ENCODE measurements at regions not wholly inside any gene's neighbourhood (a gene's known extent, or its start where the extent isn't known, plus 50 kb on each side); places are given as distances from the start of the nearest gene placed in this dataset.

- FAIRE-seq (no peak), ATAC-seq (no peak), DNase-seq (ENCODE audit: extremely low read depth in 1 of 4, low spot score in 3 of 4) (no peak)
- Histone ChIP-seq H3K36me3 (ENCODE audit: control insufficient read depth, insufficient read depth, low read length) (no peaks in the 10 kb centered on the region), H3K79me2 (ENCODE audit: control insufficient read depth, insufficient read depth, low read length) (no peaks in the 10 kb centered on the region), H2AFZ (ENCODE audit: low read depth, low read length) (no peak overlapping the region), H3K9ac (ENCODE audit: insufficient read depth in 1 of 2, low read depth in 2 of 2, low read length in 2 of 2) (no peak overlapping the region), H3K9me3 (replicated peaks; ENCODE audit: control insufficient read depth, insufficient read depth, low read depth, low read length) (no peaks in the 10 kb centered on the region), H3K27ac (ENCODE audit: extremely low read depth, low read depth, low read length) (no peak overlapping the region), H3K4me2 (ENCODE audit: insufficient read depth, low read length) (no peak overlapping the region), H3K9me1 (ENCODE audit: control insufficient read depth, insufficient read depth, low read length) (no peaks in the 10 kb centered on the region), H3K4me3 (no peak overlapping the region), H3K4me1 (replicated peaks in 1 of 2; ENCODE audit: control insufficient read depth in 2 of 2, insufficient read depth in 2 of 2, low read length in 2 of 2) (no peaks in the 10 kb centered on the region), H4K20me1 (replicated peaks; ENCODE audit: control insufficient read depth, insufficient read depth, low read length) (no peaks in the 10 kb centered on the region), H3K27me3 (ENCODE audit: control insufficient read depth in 2 of 2, insufficient read depth in 2 of 2, low read length in 2 of 2) (peaks cover 0 to under 1% of the 10 kb centered on the region in 2 experiments; a peak in 1 of 5 replicates)
- ChIA-PET POLR2A (no interaction called here), CTCF (ENCODE audit: low intra/inter-chr PET ratio) (no interaction called here)
- no TSS peak for BruUV-seq (replicated peaks)
- in situ Hi-C loops (cut with MboI) (no loop called here), intact Hi-C loops (cut with micrococcal nuclease) (no loop called here)
- TF ChIP-seq XRCC5 (IDR thresholded peaks at IDR 0.05; ENCODE audit: low read depth, low read length) (no peak), LEF1 (IDR thresholded peaks at IDR 0.05) (no peak), HSF4 (CRISPR knock-in tag; IDR thresholded peaks at IDR 0.05; ENCODE audit: borderline replicate concordance) (no peak), SIX5 (IDR thresholded peaks at IDR 0.05; ENCODE audit: borderline replicate concordance in 1 of 2, insufficient read depth in 1 of 2, low read depth in 1 of 2, low read length in 2 of 2) (no peak), ZEB2 (IDR thresholded peaks at IDR 0.05) (no peak), RHOXF2B (CRISPR knock-in tag; conservative IDR thresholded peaks at IDR 0.05) (no peak), ZNF79 (CRISPR knock-in tag; IDR thresholded peaks at IDR 0.05; ENCODE audit: low read depth) (no peak), ZNF140 (CRISPR knock-in tag; IDR thresholded peaks at IDR 0.05) (no peak), FOS (IDR thresholded peaks at IDR 0.05; ENCODE audit: extremely low read depth, insufficient read length) (no peak), COPS2 (conservative IDR thresholded peaks at IDR 0.05) (no peak), SREBF1 (IDR thresholded peaks at IDR 0.05; ENCODE audit: borderline replicate concordance, low read depth, low read length) (no peak), CSDE1 (IDR thresholded peaks at IDR 0.05) (no peak), ZNF253 (CRISPR knock-in tag; conservative IDR thresholded peaks at IDR 0.05) (no peak), ZNF212 (CRISPR knock-in tag; IDR thresholded peaks at IDR 0.05) (no peak), MECOM (CRISPR knock-in tag; IDR thresholded peaks at IDR 0.05) (no peak), NFE2L1 (tag; IDR thresholded peaks at IDR 0.05; ENCODE audit: borderline replicate concordance, low read depth) (no peak), MYNN (IDR thresholded peaks at IDR 0.05) (no peak), MYNN (CRISPR knock-in tag; IDR thresholded peaks at IDR 0.05) (no peak), ZC3H11A (IDR thresholded peaks at IDR 0.05; ENCODE audit: low read depth, low read length) (no peak)
- TF ChIP-seq, protein P1, sequence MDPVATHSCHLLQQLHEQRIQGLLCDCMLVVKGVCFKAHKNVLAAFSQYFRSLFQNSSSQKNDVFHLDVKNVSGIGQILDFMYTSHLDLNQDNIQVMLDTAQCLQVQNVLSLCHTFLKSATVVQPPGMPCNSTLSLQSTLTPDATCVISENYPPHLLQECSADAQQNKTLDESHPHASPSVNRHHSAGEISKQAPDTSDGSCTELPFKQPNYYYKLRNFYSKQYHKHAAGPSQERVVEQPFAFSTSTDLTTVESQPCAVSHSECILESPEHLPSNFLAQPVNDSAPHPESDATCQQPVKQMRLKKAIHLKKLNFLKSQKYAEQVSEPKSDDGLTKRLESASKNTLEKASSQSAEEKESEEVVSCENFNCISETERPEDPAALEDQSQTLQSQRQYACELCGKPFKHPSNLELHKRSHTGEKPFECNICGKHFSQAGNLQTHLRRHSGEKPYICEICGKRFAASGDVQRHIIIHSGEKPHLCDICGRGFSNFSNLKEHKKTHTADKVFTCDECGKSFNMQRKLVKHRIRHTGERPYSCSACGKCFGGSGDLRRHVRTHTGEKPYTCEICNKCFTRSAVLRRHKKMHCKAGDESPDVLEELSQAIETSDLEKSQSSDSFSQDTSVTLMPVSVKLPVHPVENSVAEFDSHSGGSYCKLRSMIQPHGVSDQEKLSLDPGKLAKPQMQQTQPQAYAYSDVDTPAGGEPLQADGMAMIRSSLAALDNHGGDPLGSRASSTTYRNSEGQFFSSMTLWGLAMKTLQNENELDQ (CRISPR knock-in tag; IDR thresholded peaks at IDR 0.05; ENCODE audit: borderline replicate concordance), result no peak
- TF ChIP-seq, protein P2, sequence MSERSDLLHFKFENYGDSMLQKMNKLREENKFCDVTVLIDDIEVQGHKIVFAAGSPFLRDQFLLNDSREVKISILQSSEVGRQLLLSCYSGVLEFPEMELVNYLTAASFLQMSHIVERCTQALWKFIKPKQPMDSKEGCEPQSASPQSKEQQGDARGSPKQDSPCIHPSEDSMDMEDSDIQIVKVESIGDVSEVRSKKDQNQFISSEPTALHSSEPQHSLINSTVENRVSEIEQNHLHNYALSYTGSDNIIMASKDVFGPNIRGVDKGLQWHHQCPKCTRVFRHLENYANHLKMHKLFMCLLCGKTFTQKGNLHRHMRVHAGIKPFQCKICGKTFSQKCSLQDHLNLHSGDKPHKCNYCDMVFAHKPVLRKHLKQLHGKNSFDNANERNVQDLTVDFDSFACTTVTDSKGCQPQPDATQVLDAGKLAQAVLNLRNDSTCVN (CRISPR knock-in tag; IDR thresholded peaks at IDR 0.05), result no peak
- WGBS (ENCODE audit: insufficient coverage, low coverage, missing lambda C conversion rate), result 0% methylated on average over 5 of the region's 5 CpGs
Observed at GRCh38 chr2:7771781-7772180, 854.6 kb downstream of the RNF144A start.

Data from K562 (cell line).